Spleen (tissue), 11 donors: ENCODE measurements at regions not wholly inside any gene's neighbourhood (a gene's known extent, or its start where the extent isn't known, plus 50 kb on each side); places are given as distances from the start of the nearest gene placed in this dataset.

Experiments
- DNase-seq: peaks from one replicate; pipeline ENCODE4 v3.0.0-alpha.2; 2020
- H3K27ac ChIP-seq, 8 donors: fragments of 200-600 bp; sonication (generic) in 7 of 8; 1 replicate in 4 of 8; 2 replicates in 4 of 8; pipeline versions ENCODE4 v1.5.0 to v1.8.0; 2016 to 2021; ENCODE audit warnings: inconsistent platforms in 4 of 8, mild to moderate bottlenecking in 4 of 8, moderate library complexity in 1 of 8
- H3K27me3 ChIP-seq, 7 donors: fragments of 200-600 bp; sonication (generic) in 6 of 7; replicated peaks in 1 of 7; 1 replicate in 4 of 7; 2 replicates in 3 of 7; pipeline versions ENCODE4 v1.5.0 to v1.8.0; 2016 to 2021; ENCODE audit warnings: inconsistent platforms in 3 of 7, mild to moderate bottlenecking in 1 of 7
- H3K36me3 ChIP-seq, 6 donors: fragments of 200-600 bp; sonication (generic) in 5 of 6; 1 replicate in 4 of 6; 2 replicates in 2 of 6; pipeline versions ENCODE4 v1.5.0 to v1.8.0; 2016 to 2021; ENCODE audit warnings: inconsistent platforms in 2 of 6
- H3K4me1 ChIP-seq, 6 donors: fragments of 200-600 bp; sonication (generic) in 5 of 6; 1 replicate in 3 of 6; 2 replicates in 3 of 6; pipeline versions ENCODE4 v1.5.0 to v1.8.0; 2016 to 2021; ENCODE audit warnings: inconsistent platforms in 3 of 6
- H3K4me3 ChIP-seq, 8 donors: fragments of 200-600 bp; sonication (generic) in 7 of 8; 1 replicate in 4 of 8; 2 replicates in 4 of 8; pipeline versions ENCODE4 v1.5.0 to v1.8.0; 2016 to 2021; ENCODE audit warnings: inconsistent platforms in 4 of 8, mild to moderate bottlenecking in 4 of 8, moderate library complexity in 2 of 8
- H3K9me3 ChIP-seq, 8 donors: fragments of 200-600 bp; sonication (generic) in 7 of 8; 1 replicate in 4 of 8; 2 replicates in 4 of 8; pipeline versions ENCODE4 v1.5.0 to v1.8.0; 2016 to 2021; ENCODE audit warnings: inconsistent platforms in 4 of 8
- POLR2A ChIP-seq, 3 donors: fragments of 450-650 bp; IDR thresholded peaks; one replicate each; pipeline ENCODE4 v1.5.1; 2017; ENCODE audit warnings: antibody characterized with exemption in 3 of 3, mild to moderate bottlenecking in 1 of 3
- POLR2AphosphoS5 ChIP-seq, 3 donors: sonication (generic); formaldehyde crosslinking; IDR thresholded peaks; one replicate each; pipeline ENCODE4 v1.5.1; 2017; ENCODE audit warnings: antibody characterized with exemption in 3 of 3
- WGBS, 5 donors: extraction: QIAGEN DNeasy Blood & Tissue Kit in 3 of 5; methylation state at CpG; one replicate each; pipeline versions ENCODE4 v1.1.5 to v1.1.7; 2013 to 2018; 5-methylcytosine and 5-hydroxymethylcytosine counted together
- intact Hi-C: fragments of 100-400 bp; cut with DNase I; formaldehyde crosslinking; loops from one replicate; pipeline ENCODE4 v1.15.0; 2023; ENCODE audit warnings: low total_unique reads
- TF ChIP-seq, protein P1 (sequence below), 11 experiments: fragments of 200-600 bp in 7 of 11; fragments of 450-650 bp in 4 of 11; sonication (generic) in 4 of 11; IDR thresholded peaks in 8 of 11; conservative IDR thresholded peaks in 3 of 11; 1 replicate in 7 of 11; 2 replicates in 4 of 11; pipeline versions ENCODE4 v1.4.0 to v1.8.0; 2016 to 2021; ENCODE audit warnings: antibody characterized with exemption in 11 of 11, inconsistent platforms in 4 of 11, mild to moderate bottlenecking in 1 of 11
- donor health status: healthy with polysubstance abuse.
- donor health status: DM: no; HTN: no; CAD: no; lungs with moderate emphysema.
- donor health status: DM: no; HTN: no; CAD: no.
- donor health status: Bipolar disorder and iron deficiency.
- donor health status: healthy.
- donor health status: DM: no; HTN: no; CAD: no.
- donor health status: DM: yes; HTN: yes; CAD: no.

DNA sequence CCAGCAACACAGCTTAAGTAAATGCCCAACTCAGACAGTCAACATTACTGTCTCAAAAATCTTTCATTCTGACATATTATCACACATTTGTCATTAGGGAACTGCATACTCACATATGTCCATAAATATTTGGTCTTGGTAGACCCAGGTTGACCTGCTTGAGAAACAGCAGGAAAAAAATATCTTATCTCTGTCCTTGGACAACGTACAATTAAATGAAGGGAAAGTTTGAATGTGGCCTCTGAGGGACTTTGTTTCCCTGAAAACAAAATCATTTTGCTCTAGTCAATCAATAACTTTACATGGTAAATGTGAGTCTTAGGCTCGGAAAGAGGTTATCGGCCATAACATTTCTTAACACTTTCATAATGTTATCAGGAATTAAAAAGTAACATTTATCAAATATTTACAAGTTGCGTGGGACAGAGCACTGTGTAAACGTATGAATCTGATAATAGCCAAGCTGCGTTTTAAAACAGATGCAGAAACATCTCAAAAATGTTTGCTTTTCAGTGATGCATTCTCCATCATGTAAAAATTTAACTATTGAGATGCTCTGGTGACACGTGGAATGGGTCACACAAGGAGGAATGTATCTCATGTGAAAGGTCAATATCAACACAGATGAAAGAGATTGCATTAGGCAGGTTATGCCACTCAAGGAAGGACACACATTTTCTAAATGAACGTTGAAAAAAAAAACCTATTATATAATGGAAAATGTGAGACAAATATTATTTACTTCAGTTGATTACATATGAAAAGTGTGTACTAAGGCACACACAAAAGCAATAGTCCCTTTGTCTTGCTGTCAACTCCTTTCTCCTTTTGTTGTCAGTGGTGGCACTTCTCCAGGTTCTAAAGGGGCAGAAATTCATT is 304.4 kb downstream of the WDR72 start:
- Histone ChIP-seq H3K36me3 (no peaks in the 10 kb centered on the region), H3K27ac (no peak overlapping the region), H3K4me1 (no peaks in the 10 kb centered on the region), H3K27me3 (no peaks in the 10 kb centered on the region), H3K4me3 (no peak overlapping the region), H3K9me3 (no peaks in the 10 kb centered on the region)
- no peak for DNase-seq
- TF ChIP-seq, protein P1, sequence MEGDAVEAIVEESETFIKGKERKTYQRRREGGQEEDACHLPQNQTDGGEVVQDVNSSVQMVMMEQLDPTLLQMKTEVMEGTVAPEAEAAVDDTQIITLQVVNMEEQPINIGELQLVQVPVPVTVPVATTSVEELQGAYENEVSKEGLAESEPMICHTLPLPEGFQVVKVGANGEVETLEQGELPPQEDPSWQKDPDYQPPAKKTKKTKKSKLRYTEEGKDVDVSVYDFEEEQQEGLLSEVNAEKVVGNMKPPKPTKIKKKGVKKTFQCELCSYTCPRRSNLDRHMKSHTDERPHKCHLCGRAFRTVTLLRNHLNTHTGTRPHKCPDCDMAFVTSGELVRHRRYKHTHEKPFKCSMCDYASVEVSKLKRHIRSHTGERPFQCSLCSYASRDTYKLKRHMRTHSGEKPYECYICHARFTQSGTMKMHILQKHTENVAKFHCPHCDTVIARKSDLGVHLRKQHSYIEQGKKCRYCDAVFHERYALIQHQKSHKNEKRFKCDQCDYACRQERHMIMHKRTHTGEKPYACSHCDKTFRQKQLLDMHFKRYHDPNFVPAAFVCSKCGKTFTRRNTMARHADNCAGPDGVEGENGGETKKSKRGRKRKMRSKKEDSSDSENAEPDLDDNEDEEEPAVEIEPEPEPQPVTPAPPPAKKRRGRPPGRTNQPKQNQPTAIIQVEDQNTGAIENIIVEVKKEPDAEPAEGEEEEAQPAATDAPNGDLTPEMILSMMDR (IDR thresholded peaks at IDR 0.05 in 8 of 11, conservative IDR thresholded peaks at IDR 0.05 in 3 of 11): no peak
- TF ChIP-seq POLR2AphosphoS5 (IDR thresholded peaks at IDR 0.05) (no peak), POLR2A (IDR thresholded peaks at IDR 0.05) (no peak)
- intact Hi-C loops: no loop called here
- WGBS, 5 donors: 77 to 85% (median 81%) methylated on average over 8 of the region's 8 CpGs

DNA sequence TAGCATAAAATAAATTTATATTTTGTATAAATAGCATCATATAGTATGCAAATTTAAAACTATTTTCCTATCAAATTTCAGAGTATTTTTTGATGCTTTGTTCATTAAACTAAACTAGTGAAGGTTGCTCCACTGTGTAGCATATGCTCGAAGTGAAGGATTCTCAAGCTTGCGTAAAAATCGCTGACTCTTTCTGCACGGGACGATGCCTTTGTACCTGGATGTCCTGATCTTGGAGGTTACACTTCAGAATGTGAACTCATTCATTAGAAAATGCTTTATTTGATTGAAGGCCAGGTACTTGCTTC is 305.0 kb downstream of the WDR72 start:
- WGBS, 5 donors: 85 to 97% (median 92%) methylated on average over 5 of the region's 5 CpGs
- no peak for DNase-seq
- Histone ChIP-seq H3K4me1 (peaks cover 0 to under 1% (median 0%) of the 10 kb centered on the region in 6 donors), H3K9me3 (no peaks in the 10 kb centered on the region), H3K27me3 (no peaks in the 10 kb centered on the region), H3K4me3 (no peak overlapping the region), H3K36me3 (no peaks in the 10 kb centered on the region), H3K27ac (no peak overlapping the region)
- TF ChIP-seq POLR2AphosphoS5 (IDR thresholded peaks at IDR 0.05): no peak
- TF ChIP-seq POLR2A (IDR thresholded peaks at IDR 0.05): no peak
- TF ChIP-seq, protein P1 (IDR thresholded peaks at IDR 0.05 in 8 of 11, conservative IDR thresholded peaks at IDR 0.05 in 3 of 11): no peak
- intact Hi-C loops: no loop called here

DNA sequence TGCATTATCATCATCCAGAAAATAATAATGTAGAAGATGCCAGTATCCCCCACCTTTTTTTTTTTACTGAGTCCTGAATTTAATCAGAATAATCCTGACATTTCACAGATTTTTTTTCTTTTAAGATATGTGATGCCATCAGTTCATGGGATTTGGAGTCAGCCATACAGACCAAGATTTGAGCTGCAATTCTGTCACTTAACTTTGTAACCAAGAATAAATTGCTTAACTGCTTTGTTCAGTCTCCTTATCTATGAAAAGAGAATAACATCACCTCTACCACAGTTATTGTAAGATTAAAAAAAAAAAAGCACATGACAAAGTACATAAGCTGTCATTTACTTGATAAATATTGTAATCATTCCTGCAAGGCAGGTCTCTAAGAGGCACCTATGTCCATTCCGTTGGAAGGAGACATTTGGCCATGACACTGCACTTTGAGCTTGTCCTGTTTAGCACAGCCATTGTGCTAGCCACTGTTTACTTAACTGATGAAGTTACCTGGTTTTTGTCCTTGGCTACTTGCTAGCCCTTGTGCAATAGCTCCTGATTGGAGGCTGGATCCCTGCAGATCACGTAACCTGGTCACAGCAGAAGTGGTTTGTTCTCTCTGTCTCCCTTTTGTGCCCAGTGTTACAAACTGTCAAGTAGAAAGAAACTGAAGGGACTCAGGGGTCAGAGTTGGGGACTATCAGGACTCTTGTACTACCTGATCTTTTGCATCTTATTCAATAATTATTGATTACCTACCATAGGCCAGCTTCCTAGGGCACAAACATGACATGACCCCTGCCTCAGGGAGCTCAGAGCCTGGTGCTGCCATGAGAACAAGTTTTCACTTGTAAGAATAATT is 306.0 kb downstream of the WDR72 start:
- TF ChIP-seq POLR2A (IDR thresholded peaks at IDR 0.05): no peak
- TF ChIP-seq, protein P1 (IDR thresholded peaks at IDR 0.05 in 8 of 11, conservative IDR thresholded peaks at IDR 0.05 in 3 of 11): no peak
- TF ChIP-seq POLR2AphosphoS5 (IDR thresholded peaks at IDR 0.05): no peak
- intact Hi-C loops: no loop called here

More for the DNA sequence above, 306.0 kb downstream of the WDR72 start:
- 75 to 85% (median 82%) methylated on average over 2 of the region's 2 CpGs for WGBS, 5 donors
- Histone ChIP-seq H3K27ac (no peak overlapping the region), H3K9me3 (no peaks in the 10 kb centered on the region), H3K27me3 (no peaks in the 10 kb centered on the region), H3K36me3 (no peaks in the 10 kb centered on the region), H3K4me3 (no peak overlapping the region), H3K4me1 (peaks cover 0 to 6% (median under 1%) of the 10 kb centered on the region in 6 donors)
- no peak for DNase-seq
